ENCODE measurements at regions not wholly inside any gene's neighbourhood (a gene's known extent, or its start where the extent isn't known, plus 50 kb on each side); places are given as distances from the start of the nearest gene placed in this dataset.
"Not testable (repeated sequence)": the region's sequence is repeated elsewhere in the genome, so short reads cannot be mapped to it uniquely, and the experiment has no call there.

GRCh38 chr12:76653342-76653741, 93.8 kb upstream of the OSBPL8 start:
- DNase-seq (ENCODE audit: low read depth in 2 of 2, low spot score in 1 of 2), result no peak

DNA sequence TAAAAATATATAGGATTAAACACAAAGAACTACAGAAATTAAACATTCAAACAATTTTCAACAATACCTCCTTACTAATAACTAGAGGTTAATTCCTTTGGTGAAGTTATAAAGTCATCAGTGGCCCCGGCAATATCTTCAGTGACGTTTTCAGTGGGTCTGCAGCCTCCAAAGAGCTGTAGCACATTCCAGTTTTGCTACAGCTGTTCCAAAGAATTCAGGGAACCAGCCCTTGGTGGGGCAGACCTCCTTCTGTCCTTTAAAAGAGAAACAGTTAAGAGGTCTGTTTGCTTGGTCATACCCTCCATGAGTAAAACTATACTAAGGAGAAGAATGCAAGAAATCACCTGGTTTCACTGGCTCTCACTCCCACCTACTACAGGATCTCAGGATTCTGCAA, 99.2 kb upstream of the ZDHHC17 start:
- DNase-seq (ENCODE audit: low read depth in 2 of 2, low spot score in 1 of 2), result no peak

- DNase-seq (ENCODE audit: low read depth in 2 of 2, low spot score in 1 of 2), result no peak
Measured at GRCh38 chr12:76666290-76666835, 97.6 kb upstream of the ZDHHC17 start.

- no peak for DNase-seq (ENCODE audit: low read depth in 2 of 2, low spot score in 1 of 2)
Measured at GRCh38 chr12:76669981-76670380, 93.9 kb upstream of the ZDHHC17 start.

GRCh38 chr12:76670776-76671175, 93.1 kb upstream of the ZDHHC17 start:
- no peak for DNase-seq (ENCODE audit: low read depth in 2 of 2, low spot score in 1 of 2)

DNA sequence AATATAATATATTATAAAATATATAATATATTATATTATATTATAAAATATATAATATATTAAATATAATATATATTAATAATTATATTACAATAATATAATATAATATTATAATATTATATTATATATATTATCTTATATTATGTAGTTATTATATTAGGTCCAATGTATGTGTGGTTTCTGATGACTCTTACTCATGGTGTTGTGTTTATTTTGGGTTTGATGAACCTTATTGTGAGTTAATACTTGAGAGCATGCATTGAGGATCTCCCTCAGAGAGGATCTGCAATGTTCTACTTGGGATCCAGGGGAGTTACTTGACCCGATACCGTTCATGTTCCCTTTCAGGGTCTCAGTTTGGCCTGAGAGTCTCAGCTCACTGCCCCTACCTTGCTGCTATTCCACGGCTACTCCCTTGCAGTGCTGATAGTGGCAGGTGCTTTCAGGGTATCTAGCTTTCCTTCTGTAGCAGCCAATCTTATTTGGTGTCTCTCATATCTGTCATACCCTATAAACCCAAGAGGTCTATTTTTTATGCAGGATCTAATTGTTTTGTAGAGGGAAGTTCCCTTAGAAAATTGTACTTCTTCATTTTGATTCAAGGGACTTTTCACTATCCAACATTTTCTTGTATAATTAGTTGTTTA, 89.1 kb upstream of the ZDHHC17 start:
- no peak for DNase-seq (ENCODE audit: low read depth in 2 of 2, low spot score in 1 of 2)

GRCh38 chr12:76676261-76676660, 87.7 kb upstream of the ZDHHC17 start:
- not testable (repeated sequence) for DNase-seq (ENCODE audit: low read depth in 2 of 2, low spot score in 1 of 2)

DNA sequence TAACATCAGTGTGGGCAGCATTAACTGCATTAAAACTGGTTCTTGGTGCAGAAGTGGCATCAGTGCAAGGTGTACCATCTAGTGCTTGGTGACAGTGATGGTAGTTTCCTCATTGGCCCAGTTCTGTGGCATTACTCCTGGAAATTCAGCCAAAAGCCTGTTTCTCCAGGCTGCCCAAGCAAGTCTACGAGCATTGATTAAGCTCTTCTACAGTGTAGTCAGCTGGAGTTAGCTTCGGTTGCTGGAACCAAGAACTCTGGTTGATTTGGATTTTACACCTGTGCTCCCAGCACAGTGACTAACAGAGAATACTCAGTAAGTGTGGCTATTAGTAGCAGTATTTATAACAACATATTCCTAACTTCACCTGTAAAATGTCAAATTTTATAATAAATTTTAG, 84.9 kb upstream of the ZDHHC17 start:
- DNase-seq (ENCODE audit: low read depth in 2 of 2, low spot score in 1 of 2), result no peak

DNA sequence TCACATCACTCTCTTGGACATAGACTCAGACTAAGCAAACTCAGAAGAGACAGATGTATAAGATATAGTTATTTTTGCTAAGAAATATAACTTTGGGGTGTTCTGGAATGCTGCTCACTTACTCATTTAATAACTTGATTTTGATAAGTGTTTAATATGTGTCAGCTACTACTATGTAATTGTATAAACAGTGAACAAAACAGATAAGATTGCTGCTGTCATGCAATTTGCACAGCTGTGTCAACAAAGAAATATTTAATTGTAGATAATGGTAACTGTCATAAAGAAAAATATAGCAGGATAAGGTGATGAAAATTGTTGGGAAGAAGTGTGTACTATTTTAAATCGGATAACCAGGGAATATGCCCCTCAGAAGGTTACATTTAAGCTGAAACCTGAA, 84.1 kb upstream of the ZDHHC17 start:
- no peak for DNase-seq (ENCODE audit: low read depth in 2 of 2, low spot score in 1 of 2)

DNA sequence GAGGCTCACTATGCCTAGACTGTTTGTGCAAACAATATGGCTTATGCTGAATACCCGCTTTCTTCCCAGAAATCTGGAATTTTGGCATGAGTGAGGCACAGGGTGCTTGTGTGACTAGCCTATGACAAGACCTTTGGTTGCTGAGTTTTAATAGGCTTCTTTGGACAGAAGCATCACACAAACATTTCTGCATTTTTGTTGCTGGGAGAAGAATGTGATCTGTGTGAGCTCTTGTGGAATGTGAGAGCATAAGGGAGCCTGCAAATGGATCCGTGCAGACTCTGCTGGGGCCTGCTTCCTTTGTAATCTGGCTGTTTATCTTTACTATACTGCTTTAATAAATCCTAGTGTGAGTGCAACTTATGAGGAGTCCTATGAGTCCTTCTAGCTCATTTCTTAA, 83.0 kb upstream of the ZDHHC17 start:
- DNase-seq (ENCODE audit: low read depth in 2 of 2, low spot score in 1 of 2), result no peak

GRCh38 chr12:76685246-76685678, 78.7 kb upstream of the ZDHHC17 start:
- no peak for DNase-seq (ENCODE audit: low read depth in 2 of 2, low spot score in 1 of 2)

DNA sequence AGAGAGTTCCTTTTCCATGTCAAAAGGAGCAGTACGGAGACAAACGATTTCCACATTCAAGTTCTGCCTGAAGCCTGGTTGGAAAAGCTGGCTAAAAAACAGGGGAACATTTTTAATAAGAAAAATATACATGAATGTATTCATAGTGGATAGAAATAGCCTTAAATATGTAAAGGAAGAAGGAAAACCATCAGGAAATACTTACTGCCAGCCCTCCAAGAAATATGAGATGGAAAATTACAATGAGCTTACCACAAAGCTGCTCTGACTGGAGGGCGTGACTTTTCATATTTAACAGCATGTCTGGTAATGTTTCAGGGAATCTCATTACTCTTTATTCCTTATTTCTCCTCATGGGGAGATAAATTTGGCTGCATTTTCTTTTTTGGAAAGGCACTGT, 75.9 kb upstream of the ZDHHC17 start:
- DNase-seq (ENCODE audit: low read depth in 2 of 2, low spot score in 1 of 2), result no peak

GRCh38 chr12:76688631-76689030, 75.3 kb upstream of the ZDHHC17 start:
- DNase-seq (ENCODE audit: low read depth in 2 of 2, low spot score in 1 of 2), result no peak

DNA sequence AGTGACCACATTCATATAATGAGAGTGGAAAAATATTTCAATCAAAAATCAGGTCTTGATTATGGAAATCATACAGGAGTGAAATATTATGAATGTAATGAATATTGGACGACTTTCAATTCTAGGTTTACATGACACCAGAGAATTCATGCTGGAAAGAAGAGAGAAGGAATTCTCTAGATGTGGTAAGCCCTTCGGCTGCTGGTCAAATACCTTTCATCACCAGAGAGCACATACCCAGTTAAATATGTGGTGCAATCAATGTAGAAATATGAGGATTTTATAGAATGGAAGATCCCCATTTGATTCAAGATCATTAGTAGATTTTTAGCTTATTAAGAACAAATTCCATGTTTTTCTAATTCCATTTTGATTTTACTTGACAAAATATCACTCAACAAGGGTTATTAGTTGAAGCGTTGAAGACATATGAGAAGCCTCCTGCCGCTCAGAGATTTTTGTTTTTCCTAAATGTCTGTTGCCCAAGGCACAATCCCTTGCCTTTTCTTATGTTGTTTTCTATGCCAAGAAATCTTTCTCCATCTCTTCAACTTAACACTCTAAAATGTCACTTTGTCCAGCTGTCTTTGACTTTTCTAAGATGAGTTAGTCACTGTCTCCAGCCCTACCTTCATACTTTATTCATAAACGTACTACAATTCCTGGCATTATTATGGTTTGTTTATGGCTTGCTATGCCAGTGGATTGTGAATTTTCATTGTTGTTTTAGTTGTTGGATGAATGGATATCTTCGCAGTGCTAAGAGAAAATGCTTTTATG, 72.8 kb upstream of the ZDHHC17 start:
- no peak for DNase-seq (ENCODE audit: low read depth in 2 of 2, low spot score in 1 of 2)

- DNase-seq (ENCODE audit: low read depth in 2 of 2, low spot score in 1 of 2), result no peak
Measured at GRCh38 chr12:76692846-76693245, 71.1 kb upstream of the ZDHHC17 start.

GRCh38 chr12:76694369-76694768, 69.5 kb upstream of the ZDHHC17 start:
- no peak for DNase-seq (ENCODE audit: low read depth in 2 of 2, low spot score in 1 of 2)

DNA sequence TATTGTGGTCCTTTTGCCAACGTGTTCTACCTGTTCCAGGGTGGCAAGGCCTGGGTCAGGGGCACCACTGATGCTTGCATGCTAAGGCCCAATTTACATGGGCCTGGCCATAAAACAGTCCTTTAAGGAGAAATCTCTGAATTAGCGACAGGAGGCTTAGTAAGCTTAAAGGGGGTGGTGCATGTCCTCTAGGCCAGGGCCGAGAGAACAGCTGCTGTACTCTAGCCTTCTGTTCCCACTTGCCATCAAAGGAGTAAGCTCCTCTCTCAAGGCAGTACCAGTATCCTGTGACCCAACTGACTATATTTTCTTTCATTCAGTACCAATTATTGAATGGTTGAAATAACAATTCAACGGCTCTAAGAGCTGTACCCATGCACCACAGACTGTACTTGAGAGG, 67.7 kb upstream of the ZDHHC17 start:
- DNase-seq (ENCODE audit: low read depth in 2 of 2, low spot score in 1 of 2), result no peak

DNA sequence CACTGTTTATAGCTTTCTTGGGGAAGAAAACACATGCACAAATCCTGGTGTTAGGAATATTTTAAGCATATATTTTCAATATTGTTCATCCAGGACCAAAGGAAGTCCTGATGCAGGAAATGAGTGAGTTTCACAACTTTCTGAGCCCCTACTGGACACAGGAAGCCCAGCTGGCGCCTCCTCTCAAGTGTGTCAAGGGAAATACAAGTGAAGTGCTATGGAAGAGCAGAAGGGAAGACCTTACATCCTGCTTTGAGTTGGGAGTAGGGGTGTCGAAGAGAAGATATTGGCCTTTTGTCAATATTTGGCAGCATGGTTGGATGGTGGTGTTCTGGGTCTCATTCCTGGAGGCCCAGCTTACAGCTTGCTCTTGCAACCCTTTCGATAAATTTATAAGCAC, 66.1 kb upstream of the ZDHHC17 start:
- DNase-seq (ENCODE audit: low read depth in 2 of 2, low spot score in 1 of 2), result no peak

- DNase-seq (ENCODE audit: low read depth in 2 of 2, low spot score in 1 of 2), result no peak
Measured at GRCh38 chr12:76698316-76698715, 65.6 kb upstream of the ZDHHC17 start.

GRCh38 chr12:76698966-76699365, 64.9 kb upstream of the ZDHHC17 start:
- no peak for DNase-seq (ENCODE audit: low read depth in 2 of 2, low spot score in 1 of 2)

DNA sequence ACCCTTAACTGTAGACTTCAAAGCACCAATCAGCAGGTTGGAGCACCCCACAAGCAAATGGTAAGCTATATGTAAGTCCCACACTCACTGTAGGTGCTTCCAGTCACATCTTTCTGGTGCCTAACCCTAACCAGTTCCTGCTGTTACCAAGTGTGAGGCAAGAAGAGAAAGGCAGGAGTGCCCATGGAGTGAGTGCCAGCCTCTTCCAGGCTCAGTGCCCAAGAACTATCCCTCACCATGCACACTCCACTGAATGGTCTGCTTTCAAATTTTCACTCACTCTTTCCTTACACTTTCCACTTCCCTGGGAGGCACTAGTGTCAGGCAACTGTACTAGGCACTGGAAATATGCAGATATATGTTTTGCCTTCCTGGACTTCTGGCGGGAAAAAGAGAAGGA, 62.2 kb upstream of the ZDHHC17 start:
- DNase-seq (ENCODE audit: low read depth in 2 of 2, low spot score in 1 of 2), result no peak

DNA sequence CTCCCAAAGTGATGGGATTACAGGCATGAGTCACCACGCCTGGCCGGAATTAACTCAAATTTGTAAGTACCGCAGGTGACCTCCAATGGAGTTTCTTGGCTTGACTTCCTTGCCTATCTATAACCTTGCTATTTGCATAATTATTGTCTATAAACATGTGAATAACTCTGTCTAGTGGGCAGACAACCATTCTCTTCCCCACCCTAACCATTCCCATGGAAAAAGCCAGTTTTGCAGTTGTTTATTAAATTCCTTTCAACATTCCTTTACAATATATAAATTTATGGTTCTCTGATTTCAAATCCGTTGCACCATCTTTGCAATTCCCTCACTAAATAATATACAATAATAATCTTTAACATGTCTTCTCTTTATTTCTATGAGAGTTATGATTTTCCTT, 61.0 kb upstream of the ZDHHC17 start:
- no peak for DNase-seq (ENCODE audit: low read depth in 2 of 2, low spot score in 1 of 2)

GRCh38 chr12:76704693-76705092, 59.2 kb upstream of the ZDHHC17 start:
- DNase-seq (ENCODE audit: low read depth in 2 of 2, low spot score in 1 of 2), result no peak
